Astrocyte (in vitro differentiated cells and primary cell): ENCODE measurements at regions not wholly inside any gene's neighbourhood (a gene's known extent, or its start where the extent isn't known, plus 50 kb on each side); places are given as distances from the start of the nearest gene placed in this dataset.

Experiments
- DNase-seq: peaks from one replicate; pipeline ENCODE4 v3.0.0-alpha.2; 2010; ENCODE audit warnings: low read depth
- FAIRE-seq: peaks from 2 replicates; lab custom pipeline; 2011; peaks lifted over from hg19 to GRCh38; lab: Jason Lieb, UNC
- H2AFZ ChIP-seq: 2 replicates; pipeline ENCODE4 v1.6.0; 2012; ENCODE audit warnings: low read depth, low read length, inconsistent platforms
- H3K27ac ChIP-seq: 2 replicates; pipeline ENCODE4 v1.5.1; 2011; ENCODE audit warnings: low read depth, low read length, inconsistent platforms
- H3K27me3 ChIP-seq: 2 replicates; pipeline ENCODE4 v1.6.0; 2011; ENCODE audit warnings: low read length, inconsistent platforms; ENCODE audit not compliant: insufficient read depth
- H3K36me3 ChIP-seq: 2 replicates; pipeline ENCODE4 v1.5.1; 2011; ENCODE audit warnings: low read length, inconsistent platforms; ENCODE audit not compliant: insufficient read depth
- H3K4me1 ChIP-seq: 2 replicates; pipeline ENCODE4 v1.5.1; 2011; ENCODE audit warnings: low read length, inconsistent platforms; ENCODE audit not compliant: insufficient read depth
- H3K4me2 ChIP-seq: 2 replicates; pipeline ENCODE4 v1.6.0; 2012; ENCODE audit warnings: low read length, inconsistent platforms
- H3K4me3 ChIP-seq: 2 replicates; pipeline ENCODE4 v1.5.1; 2011; ENCODE audit warnings: low read depth, mild to moderate bottlenecking, low read length, inconsistent platforms; ENCODE audit not compliant: insufficient read depth
- H3K79me2 ChIP-seq: 2 replicates; pipeline ENCODE4 v1.6.0; 2012; ENCODE audit warnings: mild to moderate bottlenecking, low read length, inconsistent platforms; ENCODE audit not compliant: insufficient read depth
- H3K9ac ChIP-seq: 2 replicates; pipeline ENCODE4 v1.6.0; 2012; ENCODE audit warnings: mild to moderate bottlenecking, low read length, inconsistent platforms
- H3K9me3 ChIP-seq: 2 replicates; pipeline ENCODE4 v1.5.1; 2012; ENCODE audit warnings: low read depth, mild to moderate bottlenecking, low read length, inconsistent platforms; ENCODE audit not compliant: insufficient read depth
- H4K20me1 ChIP-seq: 2 replicates; pipeline ENCODE4 v1.6.0; 2012; ENCODE audit warnings: low read length, inconsistent platforms; ENCODE audit not compliant: insufficient read depth
- H3K27ac Mint-ChIP-seq: one replicate; pipeline ENCODE4 v1.8.0; 2021; ENCODE audit warnings: mild to moderate bottlenecking, mixed read lengths; ENCODE audit not compliant: unreplicated experiment
- H3K27me3 Mint-ChIP-seq: one replicate; pipeline ENCODE4 v1.8.0; 2021; ENCODE audit warnings: low read depth, mixed read lengths; ENCODE audit not compliant: unreplicated experiment
- H3K36me3 Mint-ChIP-seq: one replicate; pipeline ENCODE4 v1.8.0; 2021; ENCODE audit warnings: low read depth, mixed read lengths; ENCODE audit not compliant: unreplicated experiment
- H3K4me1 Mint-ChIP-seq: one replicate; pipeline ENCODE4 v1.8.0; 2021; ENCODE audit warnings: low read depth, mixed read lengths; ENCODE audit not compliant: unreplicated experiment
- H3K4me3 Mint-ChIP-seq: one replicate; pipeline ENCODE4 v1.8.0; 2021; ENCODE audit warnings: mild to moderate bottlenecking, moderate library complexity, mixed read lengths; ENCODE audit not compliant: unreplicated experiment
- H3K9me3 Mint-ChIP-seq: one replicate; pipeline ENCODE4 v1.8.0; 2021; ENCODE audit warnings: mild to moderate bottlenecking, mixed read lengths; ENCODE audit not compliant: unreplicated experiment
- CTCF ChIP-seq: IDR thresholded peaks from 2 replicates; pipeline ENCODE4 v1.5.1; 2011; ENCODE audit warnings: low read depth, mild to moderate bottlenecking, inconsistent platforms, low read length, moderate library complexity; ENCODE audit not compliant: insufficient read depth
- EZH2 ChIP-seq: IDR thresholded peaks from 2 replicates; pipeline ENCODE4 v1.6.1; 2012; ENCODE audit warnings: mild to moderate bottlenecking, low read length, inconsistent platforms; ENCODE audit not compliant: insufficient read depth

- no peak overlapping the region for H3K9ac ChIP-seq
- Mint-ChIP-seq H3K4me1 (peaks cover 15% of the 10 kb centered on the region), H3K27me3 (peaks cover 3% of the 10 kb centered on the region), H3K9me3 (peaks cover 6% of the 10 kb centered on the region), H3K36me3 (no peaks in the 10 kb centered on the region), H3K4me3 (no peak overlapping the region), H3K27ac (no peak overlapping the region)
- H4K20me1 ChIP-seq = no peaks in the 10 kb centered on the region
- TF ChIP-seq CTCF (no peak), EZH2 (no peak)
- H3K4me2 ChIP-seq = no peak overlapping the region
- DNase-seq (no peak), FAIRE-seq (no peak)
- H3K4me1 ChIP-seq = peaks cover 10% of the 10 kb centered on the region
- no peak overlapping the region for H3K4me3 ChIP-seq
- no peaks in the 10 kb centered on the region for H3K36me3 ChIP-seq
- no peak overlapping the region for H3K27ac ChIP-seq
- no peak overlapping the region for H2AFZ ChIP-seq
- no peaks in the 10 kb centered on the region for H3K79me2 ChIP-seq
- peaks cover 9% of the 10 kb centered on the region for H3K27me3 ChIP-seq
- H3K9me3 ChIP-seq = peaks cover 3% of the 10 kb centered on the region
These were observed 161.3 kb upstream of the DAPK1 start for GRCh38 chr9:87336407-87336806.

- Mint-ChIP-seq H3K36me3 (no peaks in the 10 kb centered on the region), H3K4me1 (peaks cover 15% of the 10 kb centered on the region), H3K4me3 (peak overlapping the region; percentile 81), H3K9me3 (peaks cover 2% of the 10 kb centered on the region), H3K27me3 (peaks cover 5% of the 10 kb centered on the region), H3K27ac (peak overlapping the region; percentile 74)
- Histone ChIP-seq H3K4me2 (peak overlapping the region; percentile 84), H2AFZ (no peak overlapping the region), H4K20me1 (no peaks in the 10 kb centered on the region), H3K79me2 (no peaks in the 10 kb centered on the region), H3K9ac (peak overlapping the region; percentile 2), H3K27me3 (peaks cover 9% of the 10 kb centered on the region), H3K4me3 (peak overlapping the region; percentile 53), H3K36me3 (no peaks in the 10 kb centered on the region), H3K27ac (no peak overlapping the region), H3K4me1 (peaks cover 10% of the 10 kb centered on the region), H3K9me3 (no peaks in the 10 kb centered on the region)
- TF ChIP-seq EZH2 (no peak), CTCF (peak; percentile 63)
- peak; percentile 68 for DNase-seq
- no peak for FAIRE-seq
These were observed 160.7 kb upstream of the DAPK1 start for GRCh38 chr9:87336914-87337333.

GRCh38 chr9:87337335-87338087 is 160.2 kb upstream of the DAPK1 start:
- Histone ChIP-seq H3K4me2 (peak overlapping the region; percentile 84), H3K9ac (peak overlapping the region; percentile 2), H2AFZ (peak overlapping the region; percentile 11), H3K79me2 (no peaks in the 10 kb centered on the region), H3K4me1 (peaks cover 10% of the 10 kb centered on the region), H3K4me3 (peak overlapping the region; percentile 53), H3K36me3 (no peaks in the 10 kb centered on the region), H4K20me1 (no peaks in the 10 kb centered on the region), H3K9me3 (no peaks in the 10 kb centered on the region), H3K27ac (no peak overlapping the region), H3K27me3 (peaks cover 9% of the 10 kb centered on the region)
- Mint-ChIP-seq H3K27ac (peak overlapping the region; percentile 74), H3K4me1 (peaks cover 15% of the 10 kb centered on the region), H3K9me3 (no peaks in the 10 kb centered on the region), H3K36me3 (no peaks in the 10 kb centered on the region), H3K4me3 (peak overlapping the region; percentile 81), H3K27me3 (peaks cover 10% of the 10 kb centered on the region)
- TF ChIP-seq CTCF (no peak), EZH2 (no peak)
- FAIRE-seq (no peak), DNase-seq (peak; percentile 63)
